ENCODE measurements at regions not wholly inside any gene's neighbourhood (a gene's known extent, or its start where the extent isn't known, plus 50 kb on each side); places are given as distances from the start of the nearest gene placed in this dataset.
"Not testable (repeated sequence)": the region's sequence is repeated elsewhere in the genome, so short reads cannot be mapped to it uniquely, and the experiment has no call there.

- no peak for DNase-seq (ENCODE audit: low spot score)
These were observed 262.2 kb upstream of the SEMA3C start for GRCh38 chr7:81181066-81181465.

GRCh38 chr7:81180573-81180972, 261.7 kb upstream of the SEMA3C start:
- DNase-seq (ENCODE audit: low spot score), result no peak

DNA sequence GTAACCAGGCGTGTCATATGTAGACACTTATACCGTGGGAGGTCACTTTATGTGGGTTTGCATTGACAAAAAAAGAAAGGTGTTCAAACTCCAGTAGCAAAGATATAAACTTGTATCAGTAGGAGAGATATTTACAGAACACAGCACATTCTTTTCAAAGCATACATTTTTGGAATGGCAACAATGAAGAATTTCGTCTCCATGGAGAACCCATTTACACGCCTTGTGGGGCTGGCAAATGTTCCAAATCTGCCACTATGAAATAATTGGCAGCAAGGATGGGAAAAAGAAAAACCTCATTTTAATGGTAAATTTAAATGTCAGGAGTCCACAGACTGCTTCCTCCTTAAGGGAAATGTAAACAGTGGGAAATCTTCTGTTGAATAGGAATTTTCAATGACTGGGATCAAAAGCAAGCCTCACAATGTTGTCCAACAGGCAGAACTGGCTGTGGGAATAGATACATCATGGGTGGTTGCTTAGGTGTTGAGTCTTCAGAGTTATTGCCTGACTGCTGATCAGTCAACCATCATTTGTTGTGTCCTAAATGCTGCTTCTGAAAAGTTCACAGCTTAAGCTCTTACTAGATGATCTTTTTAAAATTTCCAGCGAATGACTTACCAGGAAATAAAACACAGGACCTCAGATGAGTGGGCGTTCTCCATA, 256.6 kb upstream of the SEMA3C start:
- no peak for DNase-seq (ENCODE audit: low spot score)

GRCh38 chr7:81173766-81174281, 255.0 kb upstream of the SEMA3C start:
- no peak for DNase-seq (ENCODE audit: low spot score)

- DNase-seq (ENCODE audit: low spot score), result no peak
These were observed 251.4 kb upstream of the SEMA3C start for GRCh38 chr7:81170291-81170690.

DNA sequence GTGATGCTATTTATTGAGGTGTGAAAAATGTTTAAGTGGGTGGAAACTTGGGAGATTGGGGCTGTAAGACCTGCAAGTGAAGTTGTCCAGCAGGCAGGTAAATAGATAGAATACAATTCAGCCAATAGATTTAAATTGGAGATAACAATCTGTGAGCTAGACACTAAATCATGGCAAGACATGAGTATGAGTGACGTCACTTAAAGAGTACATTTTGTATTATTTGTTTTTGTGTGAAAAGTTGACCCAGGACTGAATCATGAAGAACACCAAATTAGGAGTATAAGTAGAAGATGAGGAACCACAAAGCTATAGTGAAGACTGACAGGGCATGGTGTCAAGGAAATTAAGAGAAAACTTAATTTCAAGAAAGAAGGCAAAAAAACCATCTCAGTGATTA, 249.1 kb upstream of the SEMA3C start:
- no peak for DNase-seq (ENCODE audit: low spot score)

DNA sequence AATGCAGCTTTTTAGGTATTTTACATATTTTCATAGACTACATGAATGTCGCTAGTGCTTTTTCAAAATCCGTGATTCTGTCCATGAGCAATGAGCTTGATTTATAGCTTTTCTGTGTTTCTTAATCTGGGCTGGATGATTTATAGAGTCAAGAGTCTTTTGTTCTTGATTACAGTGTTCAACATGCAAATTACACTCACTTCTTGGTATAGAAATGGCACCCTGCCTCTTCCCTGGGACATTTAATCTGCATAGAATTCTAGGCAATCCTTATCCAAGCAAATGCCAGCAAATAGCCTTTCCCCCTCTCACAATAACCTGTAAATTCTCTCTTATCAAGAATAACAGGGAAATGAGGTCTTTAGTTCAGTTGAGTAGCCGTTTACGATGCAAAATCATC, 246.2 kb upstream of the SEMA3C start:
- DNase-seq (ENCODE audit: low spot score), result no peak

GRCh38 chr7:81162771-81163525, 244.1 kb upstream of the SEMA3C start:
- DNase-seq (ENCODE audit: low spot score), result no peak

DNA sequence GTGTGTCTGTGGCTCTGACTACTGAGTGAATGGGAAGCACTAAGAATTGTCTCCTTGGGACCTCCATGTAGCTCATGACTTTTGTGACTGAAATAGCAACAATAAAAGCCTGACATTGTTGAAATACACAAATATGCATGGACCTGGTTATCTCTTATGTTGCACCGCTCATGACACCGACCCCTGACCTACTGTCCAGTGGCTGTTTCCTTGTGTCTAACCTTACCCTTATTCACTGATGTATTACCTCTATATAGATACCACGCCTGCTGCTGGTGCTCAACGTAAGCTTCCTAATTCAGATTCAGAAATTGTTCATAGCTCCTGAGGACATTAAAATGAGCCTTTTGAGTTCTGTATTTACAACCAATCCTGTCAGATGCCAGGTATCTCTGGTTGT, 243.4 kb upstream of the SEMA3C start:
- DNase-seq (ENCODE audit: low spot score), result no peak

DNA sequence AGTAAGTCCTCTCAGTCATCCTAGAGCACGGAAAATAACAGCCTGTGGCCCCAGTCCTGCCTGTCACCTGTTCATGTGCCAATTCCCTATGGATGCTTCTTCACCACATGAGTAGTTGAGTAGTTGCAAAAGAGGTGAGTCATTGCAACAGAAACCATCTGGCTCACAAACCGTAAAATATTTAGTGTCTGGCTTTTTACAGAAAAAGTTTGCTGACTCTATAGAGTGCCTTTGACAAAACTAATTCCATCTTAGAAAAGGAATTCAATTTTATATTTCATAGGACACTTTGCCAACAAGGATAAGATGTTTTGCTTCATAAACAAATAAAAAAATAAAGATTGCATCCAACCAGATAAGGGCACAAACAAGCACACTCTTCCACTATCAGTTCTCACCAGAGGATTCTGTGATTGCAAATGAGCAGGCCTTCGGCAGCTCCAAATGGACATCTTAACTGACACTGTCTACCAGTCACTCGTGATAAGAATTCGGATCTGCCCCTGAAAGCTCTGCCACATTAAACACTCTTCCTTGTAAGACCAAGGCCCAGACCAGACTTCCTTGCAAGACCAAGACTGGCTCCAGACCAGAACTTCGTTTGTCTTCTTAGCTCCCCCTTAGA, 242.7 kb upstream of the SEMA3C start:
- no peak for DNase-seq (ENCODE audit: low spot score)

- no peak for DNase-seq (ENCODE audit: low spot score)
These were observed 240.6 kb upstream of the SEMA3C start for GRCh38 chr7:81159402-81159801.

- DNase-seq (ENCODE audit: low spot score), result no peak
These were observed 239.3 kb upstream of the SEMA3C start for GRCh38 chr7:81158189-81158588.

- no peak for DNase-seq (ENCODE audit: low spot score)
These were observed 237.0 kb upstream of the SEMA3C start for GRCh38 chr7:81155654-81156373.

DNA sequence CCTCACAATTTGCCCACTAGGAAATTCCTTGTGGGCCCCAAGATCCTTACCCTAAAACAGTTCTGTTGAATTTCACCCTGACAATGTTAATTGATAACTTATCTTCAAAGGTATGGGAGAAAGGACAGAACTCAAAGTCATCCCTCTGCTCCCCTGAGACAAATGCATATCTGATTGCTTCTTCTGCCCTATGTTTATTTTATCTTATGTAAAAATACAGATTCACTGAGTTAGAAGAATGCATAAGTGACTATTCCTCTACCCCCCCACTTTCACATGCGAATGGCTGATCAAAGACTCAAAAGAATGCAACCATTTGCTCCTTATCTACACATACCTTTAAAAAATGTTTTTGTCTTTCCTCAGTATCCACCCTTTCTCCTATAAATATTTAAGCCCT, 235.7 kb upstream of the SEMA3C start:
- no peak for DNase-seq (ENCODE audit: low spot score)

DNA sequence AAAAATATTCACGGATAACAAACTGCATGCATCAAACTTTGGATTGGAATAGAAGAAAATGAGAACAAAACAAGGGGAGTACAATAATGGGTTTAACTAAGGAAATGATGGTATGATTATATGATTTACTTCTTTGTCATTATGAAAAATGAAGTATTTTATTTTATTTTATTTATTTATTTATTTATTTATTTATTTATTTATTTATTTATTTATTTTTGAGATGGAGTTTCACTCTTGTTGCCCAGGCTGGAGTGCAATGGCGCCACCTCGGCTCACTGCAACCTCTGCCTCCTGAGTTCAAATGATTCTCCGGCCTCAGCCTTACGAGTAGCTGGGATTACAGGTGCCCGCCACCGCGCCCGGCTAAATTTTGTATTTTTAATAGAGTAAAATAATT, 234.1 kb upstream of the SEMA3C start:
- DNase-seq (ENCODE audit: low spot score), result not testable (repeated sequence)

DNA sequence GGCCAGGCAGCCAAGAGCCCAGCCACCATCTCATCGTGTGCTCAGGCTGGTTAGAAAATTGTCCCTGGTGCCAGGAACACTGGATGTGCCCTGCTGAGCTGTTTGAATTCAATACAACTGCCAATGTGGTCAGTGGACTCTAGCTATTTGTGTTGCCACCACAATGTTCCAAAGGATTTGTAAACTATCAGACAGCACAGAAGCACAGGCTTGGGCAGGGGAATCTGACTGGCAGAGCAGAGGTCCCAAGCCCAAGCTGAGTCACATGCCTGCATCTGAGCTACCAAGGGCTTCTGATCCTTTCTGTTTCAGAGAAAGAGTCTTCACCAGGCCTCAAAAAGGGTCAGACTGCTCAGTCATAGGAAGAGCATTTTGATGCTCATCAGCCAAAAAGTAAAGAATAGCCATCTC, 232.1 kb upstream of the SEMA3C start:
- DNase-seq (ENCODE audit: low spot score), result peak; percentile 59

GRCh38 chr7:81143856-81144255, 225.0 kb upstream of the SEMA3C start:
- DNase-seq (ENCODE audit: low spot score), result no peak

DNA sequence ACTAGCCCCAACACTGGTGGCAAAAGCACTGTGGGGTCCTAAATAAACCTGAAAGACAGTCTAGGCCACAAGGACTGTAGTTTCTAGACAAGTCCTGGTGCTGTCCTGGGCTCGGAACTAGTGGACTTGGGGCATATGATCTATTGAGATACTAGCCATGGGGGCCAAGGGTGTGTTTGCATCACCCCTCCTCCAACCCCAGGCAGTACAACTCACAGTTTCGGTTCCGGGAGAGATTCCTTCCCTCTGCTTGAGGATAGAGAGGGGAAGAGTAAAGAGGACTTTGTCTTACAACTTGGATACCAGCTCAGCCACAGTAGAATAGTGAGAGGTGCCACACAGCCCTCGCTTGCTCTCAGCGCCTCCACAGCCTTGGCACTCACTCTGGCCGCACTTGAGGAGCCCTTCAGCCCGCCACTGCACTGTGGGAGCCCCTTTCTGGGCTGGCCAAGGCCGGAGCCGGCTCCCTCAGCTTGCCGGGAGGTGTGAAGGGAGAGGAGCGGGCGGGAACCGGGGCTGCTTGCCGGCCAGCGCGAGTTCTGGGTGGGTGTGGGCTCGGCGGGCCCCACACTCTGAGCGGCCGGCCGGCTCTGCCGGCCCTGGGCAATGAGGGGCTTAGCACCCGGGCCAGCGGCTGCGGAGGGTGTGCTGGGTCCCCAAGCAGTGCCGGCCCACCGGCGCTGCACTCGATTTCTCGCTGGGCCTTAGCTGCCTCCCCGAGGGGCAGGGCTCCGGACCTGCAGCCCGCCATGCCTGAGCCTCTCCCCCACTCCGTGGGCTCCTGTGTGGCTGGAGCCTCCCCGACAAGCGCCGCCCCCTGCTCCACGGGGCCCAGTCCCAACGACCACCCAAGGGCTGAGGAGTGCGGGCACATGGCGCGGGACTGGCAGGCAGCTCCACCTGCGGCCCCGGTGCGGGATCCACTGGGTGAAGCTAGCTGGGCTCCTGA, 222.7 kb upstream of the SEMA3C start:
- peak; percentile 5 for DNase-seq (ENCODE audit: low spot score)

- DNase-seq (ENCODE audit: low spot score), result peak; percentile 23
These were observed 221.9 kb upstream of the SEMA3C start for GRCh38 chr7:81140775-81141174.

DNA sequence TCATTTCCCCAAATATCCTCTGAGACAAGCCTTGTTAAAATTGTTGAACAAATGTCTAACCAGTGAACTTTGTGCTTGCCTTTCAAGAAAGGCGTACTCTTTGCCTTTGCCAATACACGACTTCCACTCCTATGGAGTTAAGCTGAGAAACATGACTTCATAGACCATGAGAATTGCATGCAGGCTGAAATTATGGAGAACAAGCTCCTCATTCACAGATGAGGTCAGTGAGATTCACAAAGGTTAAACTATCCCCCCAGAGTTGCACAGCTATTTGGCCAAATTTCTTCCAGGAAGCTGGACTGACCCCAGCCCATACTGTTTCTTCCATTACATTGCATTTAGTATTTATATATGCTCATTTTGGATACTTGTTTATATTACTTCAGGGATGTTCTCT, 221.4 kb upstream of the SEMA3C start:
- no peak for DNase-seq (ENCODE audit: low spot score)

GRCh38 chr7:81138870-81139269, 220.0 kb upstream of the SEMA3C start:
- no peak for DNase-seq (ENCODE audit: low spot score)
